Heart right ventricle (tissue), 16 donors: ENCODE measurements at regions not wholly inside any gene's neighbourhood (a gene's known extent, or its start where the extent isn't known, plus 50 kb on each side); places are given as distances from the start of the nearest gene placed in this dataset.

ENCODE experiments used
- ATAC-seq, 8 donors: fragments of 200-7000 bp; cut with Tn5 transposase; one replicate each; pipeline ENCODE4 v1.9.1; 2020; ENCODE audit warnings: mild to moderate bottlenecking in 8 of 8, moderate library complexity in 8 of 8, moderate number of reproducible peaks in 1 of 8
- DNase-seq, 2 donors: peaks; one replicate each; pipeline ENCODE4 v3.0.0-alpha.2; 2020
- H3K27ac ChIP-seq, 10 donors: fragments of 200-600 bp; sonication (generic) in 2 of 10; one replicate each; pipeline versions ENCODE4 v1.5.0 to v1.8.0; 2020 to 2022; ENCODE audit warnings: mild to moderate bottlenecking in 3 of 10
- H3K27me3 ChIP-seq, 7 donors: fragments of 200-600 bp; one replicate each; pipeline ENCODE4 v1.8.0; 2021 to 2022; ENCODE audit warnings: mild to moderate bottlenecking in 2 of 7
- H3K36me3 ChIP-seq, 9 donors: fragments of 200-600 bp; sonication (generic) in 1 of 9; one replicate each; pipeline versions ENCODE4 v1.5.0 to v1.8.0; 2020 to 2022; ENCODE audit warnings: mild to moderate bottlenecking in 2 of 9
- H3K4me1 ChIP-seq, 9 donors: fragments of 200-600 bp; sonication (generic) in 1 of 9; one replicate each; pipeline versions ENCODE4 v1.5.0 to v1.8.0; 2020 to 2022; ENCODE audit warnings: mild to moderate bottlenecking in 4 of 9
- H3K4me3 ChIP-seq, 10 donors: fragments of 200-600 bp; sonication (generic) in 2 of 10; one replicate each; pipeline versions ENCODE4 v1.5.0 to v1.8.0; 2020 to 2022; ENCODE audit warnings: mild to moderate bottlenecking in 7 of 10, moderate library complexity in 2 of 10
- H3K9me3 ChIP-seq, 11 donors: fragments of 200-600 bp in 10 of 11; sonication (generic) in 2 of 11; one replicate each; pipeline versions ENCODE4 v1.5.0 to v1.8.0; 2013 to 2022; ENCODE audit warnings: mild to moderate bottlenecking in 2 of 11, control low read depth in 1 of 11, moderate library complexity in 1 of 11
- CTCF ChIP-seq, 9 donors: fragments of 200-600 bp; sonication (generic) in 2 of 9; IDR thresholded peaks; one replicate each; pipeline versions ENCODE4 v1.5.0 to v1.8.0; 2021 to 2022; ENCODE audit warnings: antibody characterized with exemption in 9 of 9, mild to moderate bottlenecking in 5 of 9, moderate library complexity in 1 of 9
- WGBS, 2 donors: extraction: QIAGEN DNeasy Blood & Tissue Kit; methylation state at CpG; one replicate each; pipeline ENCODE4 v1.1.7; 2013; ENCODE audit warnings: inconsistent platforms in 1 of 2; 5-methylcytosine and 5-hydroxymethylcytosine counted together
- intact Hi-C, 10 donors: fragments of 100-400 bp; cut with DNase I; formaldehyde crosslinking; loops; one replicate each; pipeline versions ENCODE4 v1.11.1 to v1.14.2; 2022
- donor health status: Arrhythmogenic right ventricular cardiomyopathy.
- donor health status: ischemic (EF 13 %, LVEDD 7.1; RV severe dilation, severe dysfunction).
- donor health status: healthy with polysubstance abuse.
- donor health status: DM: no; HTN: yes; CAD: no.
- donor health status: DM: no; HTN: no; CAD: no.
- donor health status: ischemic (EF 25% LVEDD 6.9; RV normal size, moderate dysfunction).
- donor health status: ischemic (EF 25% LVEDD 5.7; RV mildly dilated, moderate dysfunction).
- donor health status: healthy.
- donor health status: DM: yes; HTN: yes; CAD: no.
- donor health status: Ischemic cardiomyopathy.
- donor health status: ischemic (EF 35%, LVEDD 5.7; RV mildly dilated, moderate dysfunction).
- donor health status: nonischemic (EF 11% LVEDD 7.7; RV severe dilation, severe dysfunction).
- donor health status: DM: yes; HTN: yes; CAD: no.
- donor health status: PGD.
- donor health status: ischemic (EF 29% LVEDD 5.4; RV normal size, mild dysfunction).
- donor health status: nonischemic (EF 23%, LVEDD 6.1; RV moderate dilation, normal function).

- ATAC-seq (no peak), DNase-seq (no peak)
- H3K4me3 ChIP-seq = no peak overlapping the region
- no peaks in the 10 kb centered on the region for H3K4me1 ChIP-seq
- peaks cover 0 to 56% (median 0%) of the 10 kb centered on the region in 7 donors for H3K27me3 ChIP-seq
- 65 to 68% methylated on average over 4 of the region's 4 CpGs for WGBS, 2 donors
- no peaks in the 10 kb centered on the region for H3K36me3 ChIP-seq
- intact Hi-C loops = loop anchor here in 8 of 10 donors (5.0 to 10.0 kb wide), 9 partner anchors 948 to 1448 kb away; no protein-coding TSS in a partner anchor
- no peaks in the 10 kb centered on the region for H3K9me3 ChIP-seq
- H3K27ac ChIP-seq = no peak overlapping the region
- TF ChIP-seq CTCF (IDR thresholded peaks at IDR 0.05) = no peak
These were observed 260.3 kb upstream of the RPS6KA3 start for GRCh38 chrX:20527041-20527440.

- WGBS, 2 donors = 51 to 54% methylated on average over 5 of the region's 5 CpGs
- no peaks in the 10 kb centered on the region for H3K9me3 ChIP-seq
- intact Hi-C loops = loop anchor here in 7 of 10 donors (10.0 kb wide), 6 partner anchors 951 to 1451 kb away; no protein-coding TSS in a partner anchor
- TF ChIP-seq CTCF (IDR thresholded peaks at IDR 0.05) = no peak
- no peaks in the 10 kb centered on the region for H3K4me1 ChIP-seq
- peaks cover 0 to 47% (median 0%) of the 10 kb centered on the region in 7 donors for H3K27me3 ChIP-seq
- DNase-seq = no peak
- ATAC-seq = no peak
- no peaks in the 10 kb centered on the region for H3K36me3 ChIP-seq
- H3K27ac ChIP-seq = no peak overlapping the region
- H3K4me3 ChIP-seq = no peak overlapping the region
These were observed 257.1 kb upstream of the RPS6KA3 start for GRCh38 chrX:20523626-20524312.

GRCh38 chrX:20522420-20522819, 255.7 kb upstream of the RPS6KA3 start:
- no peaks in the 10 kb centered on the region for H3K36me3 ChIP-seq
- H3K27ac ChIP-seq = no peak overlapping the region
- intact Hi-C loops = loop anchor here in 7 of 10 donors (10.0 kb wide), 6 partner anchors 952 to 1452 kb away; no protein-coding TSS in a partner anchor
- H3K4me3 ChIP-seq = no peak overlapping the region
- no peak for DNase-seq
- ATAC-seq = no peak
- 27 to 43% methylated on average over 3 of the region's 3 CpGs for WGBS, 2 donors
- H3K4me1 ChIP-seq = no peaks in the 10 kb centered on the region
- peaks cover 0 to 34% (median 0%) of the 10 kb centered on the region in 7 donors for H3K27me3 ChIP-seq
- no peak for TF ChIP-seq CTCF (IDR thresholded peaks at IDR 0.05)
- no peaks in the 10 kb centered on the region for H3K9me3 ChIP-seq

- no peak overlapping the region for H3K27ac ChIP-seq
- no peaks in the 10 kb centered on the region for H3K9me3 ChIP-seq
- WGBS, 2 donors = 48 to 52% methylated on average over 4 of the region's 4 CpGs
- intact Hi-C loops = loop anchor here in 7 of 10 donors (10.0 kb wide), 6 partner anchors 954 to 1454 kb away; no protein-coding TSS in a partner anchor
- no peak for DNase-seq
- peaks cover 0 to 5% (median 0%) of the 10 kb centered on the region in 9 donors for H3K4me1 ChIP-seq
- H3K36me3 ChIP-seq = no peaks in the 10 kb centered on the region
- no peak for ATAC-seq
- no peak for TF ChIP-seq CTCF (IDR thresholded peaks at IDR 0.05)
- peaks cover 0 to 40% (median 0%) of the 10 kb centered on the region in 7 donors for H3K27me3 ChIP-seq
- no peak overlapping the region for H3K4me3 ChIP-seq
These were observed 254.5 kb upstream of the RPS6KA3 start for GRCh38 chrX:20521222-20521621.
